Colonic mucosa (tissue), 4 donors: ENCODE measurements at regions not wholly inside any gene's neighbourhood (a gene's known extent, or its start where the extent isn't known, plus 50 kb on each side); places are given as distances from the start of the nearest gene placed in this dataset.

Source experiments
- DNase-seq: peaks from one replicate; pipeline ENCODE4 v3.0.0-alpha.2; 2020
- H3K27ac ChIP-seq: fragments of 200-600 bp; one replicate; pipeline ENCODE4 v1.8.0; 2021
- H3K27me3 ChIP-seq: fragments of 200-600 bp; one replicate; pipeline ENCODE4 v1.8.0; 2021
- H3K36me3 ChIP-seq: fragments of 200-600 bp; one replicate; pipeline ENCODE4 v1.8.0; 2021
- H3K4me1 ChIP-seq: fragments of 200-600 bp; one replicate; pipeline ENCODE4 v1.8.0; 2021; ENCODE audit warnings: mild to moderate bottlenecking
- H3K4me3 ChIP-seq: fragments of 200-600 bp; one replicate; pipeline ENCODE4 v1.8.0; 2021
- H3K9ac ChIP-seq, 2 donors: one replicate each; pipeline ENCODE4 v1.7.0; 2013; ENCODE audit warnings: control low read depth in 2 of 2, low read depth in 2 of 2, low read length in 2 of 2
- H3K9me3 ChIP-seq: fragments of 200-600 bp; one replicate; pipeline ENCODE4 v1.8.0; 2021
- intact Hi-C: fragments of 100-400 bp; cut with DNase I; formaldehyde crosslinking; loops from one replicate; pipeline ENCODE4 v1.14.1; 2022
- TF ChIP-seq, protein P1 (sequence below): fragments of 200-600 bp; IDR thresholded peaks from one replicate; pipeline ENCODE4 v1.8.0; 2022; ENCODE audit warnings: antibody characterized with exemption, mild to moderate bottlenecking
- donor health status: healthy.
- donor health status: DM: no; HTN: no; CAD: no.
- donor health status: DM: no; HTN: no; CAD: no.

DNA sequence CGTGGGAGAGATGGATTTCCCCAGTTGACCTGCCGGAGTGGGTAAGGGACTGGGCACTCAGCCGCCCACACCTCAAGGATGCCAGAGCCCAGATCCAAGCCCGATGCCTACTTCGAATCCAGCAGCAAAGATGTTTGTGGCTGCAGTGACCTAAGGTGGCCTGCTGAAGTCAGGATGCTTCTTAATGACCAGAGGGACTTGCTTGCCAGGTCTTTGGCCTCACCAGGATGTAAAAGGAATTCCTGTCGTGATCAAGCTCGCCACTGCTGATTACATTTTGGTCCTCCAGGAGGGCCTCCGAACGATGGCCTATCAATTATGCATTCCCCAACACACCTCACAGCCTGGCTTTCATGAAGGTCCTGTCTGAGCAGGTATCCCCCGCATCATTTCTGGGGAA, 349.5 kb upstream of the ZMIZ1 start:
- no peak overlapping the region for H3K27ac ChIP-seq
- intact Hi-C loops = no loop called here
- H3K9ac ChIP-seq = no peak overlapping the region
- DNase-seq = no peak
- TF ChIP-seq, protein P1, sequence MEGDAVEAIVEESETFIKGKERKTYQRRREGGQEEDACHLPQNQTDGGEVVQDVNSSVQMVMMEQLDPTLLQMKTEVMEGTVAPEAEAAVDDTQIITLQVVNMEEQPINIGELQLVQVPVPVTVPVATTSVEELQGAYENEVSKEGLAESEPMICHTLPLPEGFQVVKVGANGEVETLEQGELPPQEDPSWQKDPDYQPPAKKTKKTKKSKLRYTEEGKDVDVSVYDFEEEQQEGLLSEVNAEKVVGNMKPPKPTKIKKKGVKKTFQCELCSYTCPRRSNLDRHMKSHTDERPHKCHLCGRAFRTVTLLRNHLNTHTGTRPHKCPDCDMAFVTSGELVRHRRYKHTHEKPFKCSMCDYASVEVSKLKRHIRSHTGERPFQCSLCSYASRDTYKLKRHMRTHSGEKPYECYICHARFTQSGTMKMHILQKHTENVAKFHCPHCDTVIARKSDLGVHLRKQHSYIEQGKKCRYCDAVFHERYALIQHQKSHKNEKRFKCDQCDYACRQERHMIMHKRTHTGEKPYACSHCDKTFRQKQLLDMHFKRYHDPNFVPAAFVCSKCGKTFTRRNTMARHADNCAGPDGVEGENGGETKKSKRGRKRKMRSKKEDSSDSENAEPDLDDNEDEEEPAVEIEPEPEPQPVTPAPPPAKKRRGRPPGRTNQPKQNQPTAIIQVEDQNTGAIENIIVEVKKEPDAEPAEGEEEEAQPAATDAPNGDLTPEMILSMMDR = no peak
- no peaks in the 10 kb centered on the region for H3K27me3 ChIP-seq
- H3K4me1 ChIP-seq = no peaks in the 10 kb centered on the region
- no peaks in the 10 kb centered on the region for H3K36me3 ChIP-seq
- H3K9me3 ChIP-seq = no peaks in the 10 kb centered on the region
- no peak overlapping the region for H3K4me3 ChIP-seq

DNA sequence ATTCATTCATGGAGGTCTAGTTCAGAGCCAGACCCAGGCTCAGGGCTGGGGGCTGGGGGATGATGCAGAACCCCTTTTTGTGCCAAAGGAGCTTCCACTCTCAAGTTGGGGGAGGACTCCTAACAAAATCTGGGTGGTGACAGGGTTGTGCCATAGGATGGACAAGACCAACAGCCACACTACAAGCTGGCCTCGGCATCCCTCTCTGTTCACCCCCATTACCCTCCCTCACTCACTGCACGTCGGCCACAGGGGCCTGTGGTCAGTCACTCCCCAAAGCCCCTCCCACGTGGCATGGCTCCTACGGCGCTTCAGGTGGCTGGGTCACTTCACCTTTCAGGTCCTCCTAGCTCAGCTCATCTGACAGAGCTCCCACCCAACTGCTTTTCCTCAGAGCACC, 348.7 kb upstream of the ZMIZ1 start:
- no peak for DNase-seq
- Histone ChIP-seq H3K4me1 (no peaks in the 10 kb centered on the region), H3K27ac (no peak overlapping the region), H3K9me3 (no peaks in the 10 kb centered on the region), H3K4me3 (no peak overlapping the region), H3K36me3 (no peaks in the 10 kb centered on the region), H3K27me3 (no peaks in the 10 kb centered on the region), H3K9ac (no peak overlapping the region)
- intact Hi-C loops = no loop called here
- TF ChIP-seq, protein P1 = no peak

DNA sequence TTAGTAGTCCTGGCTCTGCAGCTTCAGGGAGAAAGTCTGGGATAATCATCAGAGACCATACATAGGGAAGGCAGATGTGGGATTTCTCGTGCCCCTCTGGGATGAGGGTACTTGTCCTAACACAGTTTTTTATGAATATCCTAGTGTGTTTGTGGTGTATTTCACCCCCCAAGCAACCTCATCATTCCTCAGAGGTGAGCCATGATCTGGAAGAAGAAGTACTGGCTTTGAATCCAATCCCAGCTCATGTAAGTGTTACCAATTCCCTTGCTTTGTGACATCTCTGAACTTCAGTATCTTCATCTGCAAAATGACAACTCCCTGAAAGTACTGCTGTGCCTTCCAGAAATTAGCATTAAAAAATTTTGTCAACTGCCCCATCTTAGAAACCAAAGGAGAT, 347.5 kb upstream of the ZMIZ1 start:
- intact Hi-C loops = no loop called here
- Histone ChIP-seq H3K9me3 (no peaks in the 10 kb centered on the region), H3K4me3 (no peak overlapping the region), H3K9ac (no peak overlapping the region), H3K27ac (no peak overlapping the region), H3K4me1 (no peaks in the 10 kb centered on the region), H3K36me3 (no peaks in the 10 kb centered on the region), H3K27me3 (no peaks in the 10 kb centered on the region)
- DNase-seq = no peak
- TF ChIP-seq, protein P1 = no peak

DNA sequence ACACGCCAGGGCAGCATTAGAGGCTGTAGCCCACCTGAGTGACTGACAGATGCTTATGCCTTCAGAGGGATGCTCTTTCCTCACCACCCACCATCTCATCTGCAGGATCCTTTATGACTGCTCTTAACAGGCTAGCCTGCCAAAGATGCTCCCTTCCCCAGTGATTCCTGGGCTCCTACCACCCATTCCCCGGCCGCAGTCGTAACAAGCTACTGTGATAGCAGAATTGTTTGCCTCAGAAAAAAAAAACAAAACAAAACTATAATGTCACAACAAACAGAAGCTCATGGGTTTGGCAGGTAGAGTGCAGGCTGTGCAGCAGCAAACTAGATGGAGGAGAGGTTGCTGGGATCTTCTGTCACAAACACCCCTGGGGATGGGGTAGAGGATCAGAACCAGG, 343.9 kb upstream of the ZMIZ1 start:
- Histone ChIP-seq H3K4me3 (no peak overlapping the region), H3K9ac (no peak overlapping the region)

DNA sequence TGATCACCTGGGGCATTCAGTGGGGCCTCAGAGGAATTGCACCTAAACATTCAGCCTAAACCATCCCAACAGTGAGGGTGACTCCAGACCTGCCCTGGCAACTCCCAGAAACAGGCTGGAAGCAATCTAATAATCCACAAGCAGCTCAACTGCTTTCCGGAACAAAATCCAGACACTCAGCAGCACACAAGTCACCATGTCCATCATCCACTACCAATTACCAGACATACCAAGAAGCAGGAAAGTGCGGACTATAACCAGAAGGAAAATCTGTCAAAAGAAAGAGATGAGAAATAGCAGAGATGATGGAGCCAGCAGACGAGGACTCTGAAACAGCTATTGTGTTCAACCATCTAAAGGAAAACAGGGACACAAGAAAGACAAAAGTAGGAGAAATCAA, 342.6 kb upstream of the ZMIZ1 start:
- TF ChIP-seq, protein P1 = no peak
- intact Hi-C loops = no loop called here
- Histone ChIP-seq H3K4me3 (no peak overlapping the region), H3K27ac (no peak overlapping the region), H3K36me3 (no peaks in the 10 kb centered on the region), H3K9ac (no peak overlapping the region), H3K27me3 (no peaks in the 10 kb centered on the region), H3K4me1 (no peaks in the 10 kb centered on the region), H3K9me3 (no peaks in the 10 kb centered on the region)
- DNase-seq = no peak

More for the DNA sequence above, 343.9 kb upstream of the ZMIZ1 start:
- Histone ChIP-seq H3K9me3 (no peaks in the 10 kb centered on the region), H3K27ac (no peak overlapping the region), H3K4me1 (no peaks in the 10 kb centered on the region), H3K27me3 (no peaks in the 10 kb centered on the region), H3K36me3 (no peaks in the 10 kb centered on the region)
- intact Hi-C loops = no loop called here
- TF ChIP-seq, protein P1 = no peak
- DNase-seq = no peak

DNA sequence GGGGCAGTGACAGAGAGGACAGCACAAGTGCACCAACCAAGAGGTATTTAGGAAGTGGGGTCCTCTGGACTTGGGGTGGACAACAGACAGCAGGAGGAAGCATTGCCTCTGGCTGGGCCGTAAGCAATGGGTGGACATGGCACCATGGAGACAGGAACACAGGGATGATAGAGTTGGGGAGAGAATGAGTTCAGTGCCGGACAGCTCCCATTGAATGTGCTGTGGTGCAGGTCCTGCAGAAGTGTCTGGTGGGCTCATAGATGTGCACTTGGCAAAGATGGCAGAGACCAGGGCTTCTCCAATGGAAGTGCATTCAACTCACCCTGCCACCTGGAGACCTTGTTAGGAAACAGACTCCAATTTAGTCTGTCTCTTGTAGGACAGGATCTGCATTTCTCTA, 341.5 kb upstream of the ZMIZ1 start:
- intact Hi-C loops = no loop called here
- no peaks in the 10 kb centered on the region for H3K9me3 ChIP-seq
- H3K36me3 ChIP-seq = no peaks in the 10 kb centered on the region
- H3K27ac ChIP-seq = no peak overlapping the region
- H3K9ac ChIP-seq = no peak overlapping the region
- TF ChIP-seq, protein P1 = no peak
- H3K27me3 ChIP-seq = no peaks in the 10 kb centered on the region
- DNase-seq = no peak
- no peaks in the 10 kb centered on the region for H3K4me1 ChIP-seq
- H3K4me3 ChIP-seq = no peak overlapping the region
